ACC112 (cell line): ENCODE measurements at regions not wholly inside any gene's neighbourhood (a gene's known extent, or its start where the extent isn't known, plus 50 kb on each side); places are given as distances from the start of the nearest gene placed in this dataset.

ENCODE experiments used
- H2AFZ ChIP-seq: fragments of 200-600 bp; sonication (generic); one replicate; pipeline ENCODE4 v1.6.0; 2017; ENCODE audit warnings: antibody characterized with exemption, low read length; ENCODE audit not compliant: unreplicated experiment
- H3K27ac ChIP-seq: fragments of 200-600 bp; sonication (generic); 2 replicates; pipeline ENCODE4 v1.5.1; 2014; ENCODE audit warnings: low read depth, mild to moderate bottlenecking, antibody characterized with exemption, low read length, moderate library complexity
- H3K27me3 ChIP-seq: fragments of 200-600 bp; sonication (generic); 2 replicates; pipeline ENCODE4 v1.6.1; 2014; ENCODE audit warnings: mild to moderate bottlenecking, antibody characterized with exemption, low read length, moderate library complexity, mixed read lengths; ENCODE audit not compliant: insufficient read depth
- H3K36me3 ChIP-seq: fragments of 200-600 bp; sonication (generic); 2 replicates; pipeline ENCODE4 v1.6.1; 2016; ENCODE audit warnings: mild to moderate bottlenecking, antibody characterized with exemption, low read length, moderate library complexity, mixed read lengths; ENCODE audit not compliant: insufficient read depth
- H3K4me1 ChIP-seq: fragments of 200-600 bp; sonication (generic); one replicate; pipeline ENCODE4 v1.6.1; 2016; ENCODE audit warnings: low read length, mixed read lengths; ENCODE audit not compliant: insufficient read depth, unreplicated experiment, control insufficient read depth
- H3K4me3 ChIP-seq: fragments of 200-600 bp; sonication (generic); 2 replicates; pipeline ENCODE4 v1.5.1; 2014; ENCODE audit warnings: mild to moderate bottlenecking, low read depth, low read length
- H3K79me2 ChIP-seq: fragments of 200-600 bp; sonication (generic); one replicate; pipeline ENCODE4 v1.6.0; 2016; ENCODE audit warnings: low read length; ENCODE audit not compliant: control insufficient read depth, unreplicated experiment, insufficient read depth

DNA sequence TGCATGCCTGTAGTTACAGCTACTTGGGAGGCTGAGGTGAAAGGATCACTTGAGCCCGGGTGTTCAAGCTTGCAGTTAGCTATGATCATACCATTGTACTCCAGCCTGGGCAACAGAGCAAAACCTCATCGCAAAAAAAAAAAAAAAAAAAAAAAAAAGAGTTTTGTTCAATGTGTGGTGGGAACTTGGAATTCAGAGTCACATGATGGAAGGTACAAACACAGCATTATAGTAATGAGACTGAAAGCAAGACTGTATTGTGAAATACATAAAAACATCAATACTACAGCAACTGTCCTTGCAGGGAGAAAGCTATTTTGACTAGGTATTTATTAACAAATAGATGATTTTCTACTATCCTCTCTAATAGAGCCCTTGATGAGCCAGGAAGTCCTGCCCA is 393.2 kb downstream of the DLEU7 start:
- H3K36me3 ChIP-seq: no peaks in the 10 kb centered on the region
- H3K4me3 ChIP-seq: no peak overlapping the region
- no peak overlapping the region for H2AFZ ChIP-seq
- H3K4me1 ChIP-seq: no peaks in the 10 kb centered on the region
- no peak overlapping the region for H3K27ac ChIP-seq
- no peaks in the 10 kb centered on the region for H3K27me3 ChIP-seq
- no peaks in the 10 kb centered on the region for H3K79me2 ChIP-seq

DNA sequence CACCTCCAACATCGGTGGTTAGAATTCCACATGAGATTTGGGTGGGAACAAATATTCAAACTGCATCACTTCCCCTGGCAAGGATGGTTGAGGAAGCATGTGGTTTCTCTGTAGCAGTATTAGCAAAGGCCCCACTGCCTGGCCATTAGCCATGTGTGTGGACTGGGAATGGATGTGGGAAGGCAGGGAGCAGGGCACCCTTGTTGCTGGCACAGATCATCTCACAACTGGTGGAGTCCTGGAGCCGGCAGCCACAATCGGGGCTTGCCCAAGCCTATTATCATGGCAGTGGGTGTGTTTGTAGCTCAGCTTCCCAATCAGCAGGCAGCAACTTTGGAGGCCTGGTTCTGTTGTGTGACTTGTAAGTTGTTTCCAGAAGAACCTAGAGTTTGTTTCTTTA is 391.9 kb downstream of the DLEU7 start:
- no peaks in the 10 kb centered on the region for H3K36me3 ChIP-seq
- no peaks in the 10 kb centered on the region for H3K4me1 ChIP-seq
- H3K4me3 ChIP-seq: no peak overlapping the region
- no peak overlapping the region for H3K27ac ChIP-seq
- no peaks in the 10 kb centered on the region for H3K27me3 ChIP-seq
- H2AFZ ChIP-seq: no peak overlapping the region
- H3K79me2 ChIP-seq: no peaks in the 10 kb centered on the region

DNA sequence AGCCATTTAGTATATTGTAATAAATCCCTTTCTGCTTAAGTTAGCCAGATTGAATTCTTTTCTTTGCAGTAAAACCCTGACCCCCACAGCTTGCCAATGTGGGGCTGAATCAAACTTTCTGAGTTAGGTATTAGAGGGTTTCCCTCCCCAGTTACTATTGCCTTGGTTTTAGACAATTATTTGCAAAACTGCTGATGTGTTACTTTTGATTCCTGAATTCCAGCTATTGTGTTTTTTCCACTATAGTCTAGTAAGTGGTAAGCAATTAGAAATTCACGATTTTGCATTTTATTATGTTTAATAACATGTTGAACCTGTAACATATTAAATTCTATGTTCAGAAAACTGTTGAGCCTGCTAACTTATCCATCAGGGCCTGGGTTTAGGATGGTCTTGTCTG is 391.5 kb downstream of the DLEU7 start:
- Histone ChIP-seq H3K4me3 (no peak overlapping the region), H3K4me1 (no peaks in the 10 kb centered on the region), H3K79me2 (no peaks in the 10 kb centered on the region), H3K27me3 (no peaks in the 10 kb centered on the region), H3K27ac (no peak overlapping the region), H3K36me3 (no peaks in the 10 kb centered on the region), H2AFZ (no peak overlapping the region)

DNA sequence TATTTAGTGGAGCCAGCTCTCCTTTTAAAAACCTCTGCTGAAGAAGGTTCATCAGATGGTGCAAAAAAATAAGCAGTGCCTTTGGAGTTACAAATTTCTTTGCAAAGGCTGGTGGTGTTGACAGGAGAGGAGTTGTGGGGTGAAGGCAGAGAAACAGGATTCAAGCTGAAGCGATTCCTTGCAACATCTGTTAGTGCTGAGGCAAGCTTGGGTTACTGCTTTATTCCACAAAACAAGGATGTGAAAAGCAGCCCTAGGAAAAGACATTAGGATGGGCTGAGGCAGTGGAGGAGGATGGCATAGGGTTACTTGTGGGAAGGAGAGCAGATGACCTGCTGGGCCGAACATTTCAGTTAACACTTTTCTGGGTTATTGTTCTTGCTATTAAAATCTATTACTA is 390.7 kb downstream of the DLEU7 start:
- Histone ChIP-seq H3K4me3 (no peak overlapping the region), H3K36me3 (no peaks in the 10 kb centered on the region), H2AFZ (no peak overlapping the region), H3K4me1 (no peaks in the 10 kb centered on the region), H3K27ac (no peak overlapping the region), H3K79me2 (no peaks in the 10 kb centered on the region), H3K27me3 (no peaks in the 10 kb centered on the region)

DNA sequence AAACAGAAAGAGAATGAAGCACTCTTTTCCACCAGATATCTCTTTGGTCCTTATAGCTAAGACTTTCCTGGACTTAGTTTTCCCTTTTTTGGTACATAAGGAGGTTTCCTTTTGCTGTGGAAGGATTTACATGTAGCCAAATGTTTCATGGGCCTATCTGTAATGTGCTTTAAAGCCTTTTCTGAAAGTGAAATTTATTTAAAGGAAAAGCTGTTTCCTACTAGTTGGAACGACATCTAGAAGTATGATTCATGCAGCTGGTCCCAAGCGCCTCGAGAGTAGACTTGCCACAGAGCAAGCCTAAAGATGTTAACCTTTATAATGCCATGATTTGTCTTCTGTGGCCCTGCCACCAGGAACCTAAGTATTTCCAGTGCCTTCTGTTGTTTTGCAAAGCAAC is 390.3 kb downstream of the DLEU7 start:
- Histone ChIP-seq H3K27ac (no peak overlapping the region), H3K4me1 (no peaks in the 10 kb centered on the region), H3K27me3 (no peaks in the 10 kb centered on the region), H3K36me3 (no peaks in the 10 kb centered on the region), H3K4me3 (no peak overlapping the region), H2AFZ (no peak overlapping the region), H3K79me2 (no peaks in the 10 kb centered on the region)

DNA sequence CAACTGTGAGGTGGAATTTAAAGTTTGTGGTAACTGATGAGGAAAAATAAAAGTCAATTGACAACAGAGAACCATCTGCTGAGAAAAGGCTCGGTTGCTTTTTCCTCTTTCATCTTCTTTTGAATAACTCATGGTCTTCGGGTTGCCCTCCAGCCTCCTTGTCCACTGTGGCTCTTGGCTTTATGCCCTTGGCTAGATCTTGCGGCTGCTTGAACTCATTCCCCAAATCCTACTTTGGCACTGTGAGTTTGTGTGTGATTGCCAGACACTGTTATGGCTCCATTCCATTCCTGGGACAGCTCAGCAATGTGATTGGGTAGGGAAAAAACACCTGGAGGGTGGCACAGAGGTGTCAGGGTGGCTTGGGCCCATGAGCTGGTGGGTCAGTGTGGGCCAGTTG is 387.4 kb downstream of the DLEU7 start:
- H3K79me2 ChIP-seq: no peaks in the 10 kb centered on the region
- H2AFZ ChIP-seq: no peak overlapping the region
- H3K27ac ChIP-seq: no peak overlapping the region
- no peak overlapping the region for H3K4me3 ChIP-seq
- H3K4me1 ChIP-seq: no peaks in the 10 kb centered on the region
- H3K36me3 ChIP-seq: no peaks in the 10 kb centered on the region
- H3K27me3 ChIP-seq: no peaks in the 10 kb centered on the region

DNA sequence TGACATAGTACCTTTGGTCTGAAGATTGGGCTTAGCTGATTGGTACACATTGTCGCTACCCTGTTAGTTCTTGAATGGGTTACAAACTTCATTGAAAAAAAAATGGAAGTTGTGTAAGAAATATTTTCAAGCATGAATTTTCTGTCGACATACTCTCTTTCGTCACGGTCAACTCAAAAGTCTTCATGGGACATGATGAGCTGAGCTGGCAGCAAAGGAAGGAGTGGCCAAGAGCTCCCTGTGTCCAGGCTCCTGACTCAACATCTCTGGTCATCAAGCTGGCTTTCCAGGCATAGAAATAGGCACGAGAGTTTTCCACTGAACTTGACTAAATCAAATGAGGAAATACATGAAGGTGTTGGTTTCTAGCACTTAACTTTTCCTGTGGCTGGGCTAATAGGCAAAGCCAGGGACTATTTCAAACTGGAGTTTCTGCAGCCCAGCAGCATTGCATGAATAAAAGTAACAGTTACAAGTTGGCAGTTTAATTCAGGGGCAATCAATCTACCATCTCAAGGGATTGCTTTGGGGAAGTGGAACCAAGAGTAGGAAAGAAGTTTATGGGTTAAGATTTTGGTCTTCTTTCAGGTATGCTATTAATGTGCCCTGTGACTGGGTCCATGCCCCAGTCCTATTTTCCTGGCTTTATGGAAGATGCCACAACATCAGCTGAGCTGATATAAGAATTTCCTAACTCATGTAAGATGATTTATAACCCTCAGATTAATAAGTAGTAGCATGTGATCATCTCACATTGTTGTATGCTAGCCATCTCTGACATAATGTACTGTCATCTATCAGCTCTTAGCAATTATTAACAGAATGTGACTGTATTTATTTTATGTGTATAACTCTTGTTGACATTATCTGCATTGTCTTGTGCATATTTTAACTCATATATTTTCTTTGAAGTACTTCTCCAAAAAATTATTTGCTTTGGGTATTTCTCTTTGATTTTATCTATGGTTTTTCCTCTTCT is 385.8 kb downstream of the DLEU7 start:
- no peaks in the 10 kb centered on the region for H3K27me3 ChIP-seq
- H3K27ac ChIP-seq: no peak overlapping the region
- H3K36me3 ChIP-seq: no peaks in the 10 kb centered on the region
- H3K79me2 ChIP-seq: no peaks in the 10 kb centered on the region
- no peak overlapping the region for H3K4me3 ChIP-seq
- H3K4me1 ChIP-seq: no peaks in the 10 kb centered on the region
- H2AFZ ChIP-seq: no peak overlapping the region

DNA sequence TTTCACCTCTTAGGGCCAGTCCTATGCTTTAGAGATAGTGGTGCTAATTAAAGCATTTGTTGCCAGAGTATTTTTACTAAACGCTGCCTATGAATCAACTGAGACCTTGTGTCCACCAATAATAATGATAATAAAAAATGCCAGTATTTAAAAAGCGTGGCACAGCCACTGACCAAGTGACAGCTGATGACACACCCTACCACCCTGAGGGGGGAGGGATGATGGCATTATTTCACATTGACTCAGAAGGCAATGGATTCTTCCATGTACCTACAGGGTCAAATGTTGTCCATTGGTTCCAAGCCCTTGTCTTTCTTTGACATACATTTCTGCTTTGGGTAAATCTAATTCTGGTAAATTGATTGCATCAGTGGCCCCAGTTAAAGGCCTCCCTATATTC is 384.4 kb downstream of the DLEU7 start:
- Histone ChIP-seq H3K79me2 (no peaks in the 10 kb centered on the region), H3K4me1 (no peaks in the 10 kb centered on the region), H3K27ac (no peak overlapping the region), H3K4me3 (no peak overlapping the region), H2AFZ (no peak overlapping the region), H3K36me3 (no peaks in the 10 kb centered on the region), H3K27me3 (no peaks in the 10 kb centered on the region)

DNA sequence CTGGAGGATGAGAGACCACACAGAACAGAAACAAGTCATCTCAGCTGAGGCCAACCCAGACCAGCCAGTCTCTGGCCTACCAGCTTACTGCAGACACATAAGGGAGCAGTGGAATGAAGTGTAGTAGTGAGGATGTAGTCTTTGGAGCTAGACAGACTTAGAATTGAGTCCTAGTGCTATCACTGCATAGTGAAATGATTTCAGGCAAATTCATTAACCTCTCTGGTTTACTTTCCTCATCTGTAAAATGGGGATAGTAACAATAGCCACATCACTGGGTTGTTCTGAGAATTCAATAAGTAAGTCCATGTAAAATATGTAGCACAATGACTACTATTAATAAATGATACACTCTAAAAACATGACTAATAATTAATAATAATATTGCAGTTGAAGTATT is 383.8 kb downstream of the DLEU7 start:
- no peak overlapping the region for H3K27ac ChIP-seq
- no peaks in the 10 kb centered on the region for H3K36me3 ChIP-seq
- H3K27me3 ChIP-seq: no peaks in the 10 kb centered on the region
- no peak overlapping the region for H2AFZ ChIP-seq
- no peaks in the 10 kb centered on the region for H3K4me1 ChIP-seq
- no peak overlapping the region for H3K4me3 ChIP-seq
- H3K79me2 ChIP-seq: no peaks in the 10 kb centered on the region

DNA sequence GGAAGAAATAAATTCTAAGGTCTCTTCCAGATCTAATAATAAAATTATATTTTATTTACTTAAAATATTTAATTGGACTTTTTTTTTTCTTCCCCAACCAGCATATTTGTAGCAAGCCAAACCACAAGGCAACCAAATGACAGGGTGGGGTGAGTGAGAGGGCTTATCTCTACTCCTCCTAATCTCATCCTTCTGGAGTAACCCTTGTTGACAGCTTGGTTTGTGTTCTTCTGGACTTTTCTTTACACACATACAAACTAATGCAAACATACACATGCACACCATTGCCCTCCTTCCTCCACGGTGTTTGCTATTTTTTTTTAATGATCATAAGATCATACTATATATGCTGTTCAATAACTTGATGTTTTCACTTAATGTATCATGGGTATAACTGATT is 383.1 kb downstream of the DLEU7 start:
- H3K4me3 ChIP-seq: no peak overlapping the region
- no peak overlapping the region for H2AFZ ChIP-seq
- H3K27ac ChIP-seq: no peak overlapping the region
- H3K27me3 ChIP-seq: no peaks in the 10 kb centered on the region
- H3K4me1 ChIP-seq: no peaks in the 10 kb centered on the region
- H3K79me2 ChIP-seq: no peaks in the 10 kb centered on the region
- no peaks in the 10 kb centered on the region for H3K36me3 ChIP-seq

DNA sequence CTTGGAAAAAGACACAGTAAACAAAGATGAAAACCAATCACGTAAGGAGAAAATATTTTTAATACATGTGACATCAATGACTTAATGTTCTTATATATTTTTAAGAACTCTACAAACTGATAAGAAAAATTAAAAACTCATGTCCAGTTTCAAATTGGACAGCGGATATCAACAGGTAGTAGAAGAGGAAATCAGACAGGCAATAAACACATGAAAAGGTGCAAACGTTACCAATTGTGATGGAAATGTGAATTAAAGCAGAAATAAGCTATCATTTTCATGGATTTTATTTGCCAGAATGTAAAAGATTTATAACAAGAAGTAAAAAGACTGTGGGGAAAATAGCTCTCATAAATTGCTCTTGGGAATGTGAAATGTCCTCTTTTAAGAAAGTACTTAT is 382.3 kb downstream of the DLEU7 start:
- Histone ChIP-seq H3K4me3 (no peak overlapping the region), H3K4me1 (no peaks in the 10 kb centered on the region), H3K79me2 (no peaks in the 10 kb centered on the region), H3K27me3 (no peaks in the 10 kb centered on the region), H3K36me3 (no peaks in the 10 kb centered on the region), H3K27ac (no peak overlapping the region), H2AFZ (no peak overlapping the region)
